ENCODE measurements at regions not wholly inside any gene's neighbourhood (a gene's known extent, or its start where the extent isn't known, plus 50 kb on each side); places are given as distances from the start of the nearest gene placed in this dataset.

DNA sequence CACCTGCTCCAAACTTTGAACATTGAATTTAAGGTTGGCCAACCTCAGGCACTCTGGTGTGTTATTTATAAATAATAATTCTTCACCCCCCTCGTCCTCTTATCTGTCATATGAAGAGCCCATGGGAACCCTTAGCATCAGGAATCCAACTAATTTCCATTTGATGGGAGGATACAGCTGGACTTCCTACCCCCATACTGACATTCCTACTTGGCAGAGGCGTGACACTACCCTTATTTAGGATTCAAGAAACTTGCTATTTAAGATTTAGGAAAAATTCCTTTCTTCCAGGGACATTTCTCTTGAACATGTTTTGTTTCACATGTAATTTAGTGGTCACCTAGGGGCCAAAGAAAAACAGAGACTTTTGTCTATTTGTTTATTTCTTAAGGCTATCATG, 171.9 kb upstream of the NRP1 start:
- DNase-seq (ENCODE audit: low read depth): no peak
- TF ChIP-seq, protein P1, sequence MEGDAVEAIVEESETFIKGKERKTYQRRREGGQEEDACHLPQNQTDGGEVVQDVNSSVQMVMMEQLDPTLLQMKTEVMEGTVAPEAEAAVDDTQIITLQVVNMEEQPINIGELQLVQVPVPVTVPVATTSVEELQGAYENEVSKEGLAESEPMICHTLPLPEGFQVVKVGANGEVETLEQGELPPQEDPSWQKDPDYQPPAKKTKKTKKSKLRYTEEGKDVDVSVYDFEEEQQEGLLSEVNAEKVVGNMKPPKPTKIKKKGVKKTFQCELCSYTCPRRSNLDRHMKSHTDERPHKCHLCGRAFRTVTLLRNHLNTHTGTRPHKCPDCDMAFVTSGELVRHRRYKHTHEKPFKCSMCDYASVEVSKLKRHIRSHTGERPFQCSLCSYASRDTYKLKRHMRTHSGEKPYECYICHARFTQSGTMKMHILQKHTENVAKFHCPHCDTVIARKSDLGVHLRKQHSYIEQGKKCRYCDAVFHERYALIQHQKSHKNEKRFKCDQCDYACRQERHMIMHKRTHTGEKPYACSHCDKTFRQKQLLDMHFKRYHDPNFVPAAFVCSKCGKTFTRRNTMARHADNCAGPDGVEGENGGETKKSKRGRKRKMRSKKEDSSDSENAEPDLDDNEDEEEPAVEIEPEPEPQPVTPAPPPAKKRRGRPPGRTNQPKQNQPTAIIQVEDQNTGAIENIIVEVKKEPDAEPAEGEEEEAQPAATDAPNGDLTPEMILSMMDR (IDR thresholded peaks at IDR 0.05; ENCODE audit: insufficient read depth, low read depth, low read length, missing control alignments): no peak
- H3K4me3 ChIP-seq (ENCODE audit: low read length): no peak overlapping the region

DNA sequence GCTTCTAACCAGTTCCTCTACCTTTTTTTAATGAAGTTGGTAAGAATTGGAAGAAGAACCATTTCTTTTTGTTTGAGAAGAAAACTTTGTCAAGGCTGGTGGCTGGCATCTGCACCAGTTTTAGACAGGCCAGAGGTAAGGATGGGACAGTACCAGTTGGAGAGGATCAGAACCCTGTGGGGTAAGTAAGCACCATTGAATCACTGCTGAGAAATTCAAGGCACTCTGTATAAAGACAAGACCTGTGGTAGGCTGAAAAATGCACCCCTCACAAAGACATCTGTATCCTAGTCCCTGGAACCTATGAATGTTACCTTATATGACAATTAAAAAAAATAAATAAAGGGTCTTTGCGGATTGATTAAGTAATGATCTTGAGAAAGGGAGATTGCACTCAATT, 166.7 kb upstream of the NRP1 start:
- DNase-seq (ENCODE audit: low read depth): no peak
- TF ChIP-seq, protein P1 (IDR thresholded peaks at IDR 0.05; ENCODE audit: insufficient read depth, low read depth, low read length, missing control alignments): no peak
- no peak overlapping the region for H3K4me3 ChIP-seq (ENCODE audit: low read length)

DNA sequence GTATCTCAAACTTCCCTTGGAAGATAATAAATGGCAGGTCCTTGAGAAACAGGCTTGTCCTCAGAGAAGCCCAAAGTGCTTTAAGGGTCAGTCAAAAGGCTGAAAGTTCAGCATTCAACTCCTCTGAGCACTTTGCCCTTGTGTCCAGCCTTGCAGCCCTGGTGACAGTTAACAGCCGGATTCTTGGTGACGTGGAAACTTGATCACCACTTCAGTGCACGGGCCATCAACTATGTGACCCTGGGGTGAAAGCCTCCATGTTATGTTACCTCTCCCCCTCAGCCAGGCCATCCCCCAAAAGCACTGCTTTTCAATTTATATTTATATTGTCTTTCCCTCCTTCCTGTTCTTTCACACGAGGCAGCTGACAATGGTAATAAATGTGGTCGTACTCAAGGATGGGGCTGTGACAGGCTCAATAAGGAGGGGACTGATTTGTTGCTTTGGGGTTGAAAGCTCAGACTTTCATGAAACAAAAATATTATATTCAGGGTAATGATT, 164.0 kb upstream of the NRP1 start:
- TF ChIP-seq, protein P1 (IDR thresholded peaks at IDR 0.05; ENCODE audit: insufficient read depth, low read depth, low read length, missing control alignments): no peak
- H3K4me3 ChIP-seq (ENCODE audit: low read length): no peak overlapping the region
- no peak for DNase-seq (ENCODE audit: low read depth)

DNA sequence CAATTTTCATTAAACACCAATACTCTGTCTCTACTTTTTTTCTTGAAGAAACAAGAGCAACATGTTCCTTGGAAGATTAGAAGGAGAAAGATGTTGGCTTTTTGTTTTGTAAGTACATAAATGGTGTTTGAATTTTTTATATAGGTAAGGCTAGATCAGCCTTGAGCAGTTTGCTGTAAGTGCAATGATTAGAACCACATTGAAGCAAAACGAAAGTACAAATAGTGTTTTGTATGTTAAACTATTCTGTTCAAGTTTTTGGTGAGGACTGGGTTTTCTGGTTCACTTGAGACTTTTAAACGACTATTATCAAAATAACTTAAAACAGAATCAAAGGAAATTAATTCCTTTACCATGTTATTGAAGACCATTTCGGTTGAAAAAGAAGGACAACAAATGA, 162.9 kb upstream of the NRP1 start:
- H3K4me3 ChIP-seq (ENCODE audit: low read length): no peak overlapping the region
- no peak for DNase-seq (ENCODE audit: low read depth)
- TF ChIP-seq, protein P1 (IDR thresholded peaks at IDR 0.05; ENCODE audit: insufficient read depth, low read depth, low read length, missing control alignments): no peak

DNA sequence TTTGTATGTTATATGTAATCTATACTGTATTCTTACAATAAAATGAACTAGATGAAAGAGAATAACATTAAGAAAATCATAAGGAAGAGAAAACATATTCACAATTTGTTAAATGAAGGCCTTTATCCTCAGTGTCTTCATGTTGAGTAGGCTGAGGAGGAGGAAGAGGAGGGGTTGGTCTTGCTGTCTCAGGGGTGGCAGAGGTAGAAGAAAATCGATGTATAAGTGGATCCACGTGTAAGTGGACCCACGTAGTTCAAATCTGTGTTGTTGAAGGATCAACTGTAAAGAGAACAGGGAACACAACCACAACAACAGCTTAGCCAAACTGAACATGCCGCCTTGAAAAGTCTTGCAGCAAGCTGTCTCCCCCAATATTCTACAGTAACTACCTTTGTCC, 161.6 kb upstream of the NRP1 start:
- no peak for DNase-seq (ENCODE audit: low read depth)
- TF ChIP-seq, protein P1 (IDR thresholded peaks at IDR 0.05; ENCODE audit: insufficient read depth, low read depth, low read length, missing control alignments): no peak
- H3K4me3 ChIP-seq (ENCODE audit: low read length): no peak overlapping the region

DNA sequence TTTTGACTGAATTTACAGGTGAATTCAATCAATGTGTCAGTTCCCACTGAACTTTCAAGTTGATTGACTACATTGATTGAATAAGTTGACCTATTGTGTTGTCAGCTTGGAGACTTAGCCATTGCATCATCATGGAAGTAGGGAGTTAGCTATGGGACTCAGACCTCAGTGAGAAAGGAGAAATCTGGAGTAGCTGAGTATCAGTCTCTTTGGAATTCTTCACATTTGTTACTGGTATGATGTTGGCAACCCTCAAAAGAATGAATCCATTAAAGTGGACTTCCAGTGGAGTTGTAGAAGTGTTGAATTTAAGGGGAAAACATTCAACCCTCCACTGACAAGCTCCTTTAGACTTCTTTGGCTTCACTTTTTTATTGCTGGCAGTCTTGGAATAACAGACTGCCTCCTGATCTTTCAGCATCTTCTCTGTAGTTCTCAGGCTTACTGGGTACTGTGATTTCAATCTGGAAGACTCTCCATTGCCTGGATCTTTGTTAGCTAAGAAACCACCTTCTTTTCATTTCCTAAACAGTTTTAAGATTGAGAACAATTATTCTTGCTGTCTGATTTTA, 160.3 kb upstream of the NRP1 start:
- no peak for DNase-seq (ENCODE audit: low read depth)

More for the DNA sequence above, 160.3 kb upstream of the NRP1 start:
- TF ChIP-seq, protein P1 (IDR thresholded peaks at IDR 0.05; ENCODE audit: insufficient read depth, low read depth, low read length, missing control alignments): no peak
- H3K4me3 ChIP-seq (ENCODE audit: low read length): no peak overlapping the region

Data from epithelial cell of esophagus (primary cell).